Neural progenitor cell (in vitro differentiated cells): ENCODE measurements at regions not wholly inside any gene's neighbourhood (a gene's known extent, or its start where the extent isn't known, plus 50 kb on each side); places are given as distances from the start of the nearest gene placed in this dataset.

Experiments used
- CTCF ChIP-seq: fragments of 200-600 bp; sonication (generic); IDR thresholded peaks from 2 replicates; pipeline ENCODE4 v1.5.1; 2017; ENCODE audit warnings: antibody characterized with exemption, mild to moderate bottlenecking
- EZH2 ChIP-seq: fragments of 200-600 bp; sonication (generic); IDR thresholded peaks from 2 replicates; pipeline ENCODE4 v1.6.1; 2017; ENCODE audit warnings: antibody characterized with exemption, mild to moderate bottlenecking, moderate library complexity
- EZH2phosphoT487 ChIP-seq: fragments of 200-600 bp; sonication (generic); IDR thresholded peaks from 2 replicates; pipeline ENCODE4 v1.6.1; 2017; ENCODE audit warnings: antibody characterized with exemption

GRCh38 chr10:89887830-89888229 lies 186.4 kb downstream of the KIF20B start:
- TF ChIP-seq CTCF: no peak
- TF ChIP-seq EZH2: no peak
- TF ChIP-seq EZH2phosphoT487: no peak
